Naive B cell (primary cell): ENCODE measurements at regions not wholly inside any gene's neighbourhood (a gene's known extent, or its start where the extent isn't known, plus 50 kb on each side); places are given as distances from the start of the nearest gene placed in this dataset.

Experiments
- ATAC-seq, 2 donors: fragments of 150-1000 bp; cut with Tn5 transposase; 2 replicates each; pipeline ENCODE4 v1.10.0; 2021; ENCODE audit warnings: low read depth in 2 of 2, mild to moderate bottlenecking in 2 of 2, moderate library complexity in 2 of 2
- DNase-seq: peaks from one replicate; pipeline ENCODE4 v3.0.0; 2022
- H3K27ac Mint-ChIP-seq, 6 donors: one replicate each; pipeline ENCODE4 v1.8.0; 2020 to 2022; ENCODE audit warnings: mild to moderate bottlenecking in 6 of 6, mixed read lengths in 6 of 6, moderate library complexity in 5 of 6, inconsistent platforms in 2 of 6
- H3K27me3 Mint-ChIP-seq, 3 donors: one replicate each; pipeline ENCODE4 v1.8.0; 2021 to 2022; ENCODE audit warnings: mixed read lengths in 3 of 3, mild to moderate bottlenecking in 1 of 3
- H3K36me3 Mint-ChIP-seq, 2 donors: one replicate each; pipeline ENCODE4 v1.8.0; 2020 to 2022; ENCODE audit warnings: mixed read lengths in 2 of 2, inconsistent platforms in 1 of 2, mild to moderate bottlenecking in 1 of 2
- H3K4me1 Mint-ChIP-seq, 3 donors: one replicate each; pipeline ENCODE4 v1.8.0; 2020 to 2022; ENCODE audit warnings: mixed read lengths in 3 of 3, inconsistent platforms in 1 of 3, mild to moderate bottlenecking in 1 of 3, moderate library complexity in 1 of 3
- H3K4me3 Mint-ChIP-seq, 8 donors: one replicate each; pipeline ENCODE4 v1.8.0; 2020 to 2022; ENCODE audit warnings: mild to moderate bottlenecking in 8 of 8, mixed read lengths in 8 of 8, moderate library complexity in 8 of 8, inconsistent platforms in 2 of 8
- H3K9me3 Mint-ChIP-seq, 7 donors: one replicate each; pipeline ENCODE4 v1.8.0; 2020 to 2022; ENCODE audit warnings: mixed read lengths in 7 of 7, mild to moderate bottlenecking in 5 of 7, inconsistent platforms in 2 of 7, moderate library complexity in 1 of 7

- H3K36me3 Mint-ChIP-seq, result no peaks in the 10 kb centered on the region
- H3K27ac Mint-ChIP-seq, result no peak overlapping the region
- H3K4me3 Mint-ChIP-seq, result no peak overlapping the region
- H3K9me3 Mint-ChIP-seq, result peaks cover 0 to 2% (median 0%) of the 10 kb centered on the region in 7 donors
- H3K4me1 Mint-ChIP-seq, result no peaks in the 10 kb centered on the region
- DNase-seq (no peak), ATAC-seq (no peak)
- peaks cover 0 to 16% (median 15%) of the 10 kb centered on the region in 3 donors for H3K27me3 Mint-ChIP-seq
Measured at GRCh38 chr3:115233021-115233420, 85.9 kb upstream of the ZBTB20 start.

DNA sequence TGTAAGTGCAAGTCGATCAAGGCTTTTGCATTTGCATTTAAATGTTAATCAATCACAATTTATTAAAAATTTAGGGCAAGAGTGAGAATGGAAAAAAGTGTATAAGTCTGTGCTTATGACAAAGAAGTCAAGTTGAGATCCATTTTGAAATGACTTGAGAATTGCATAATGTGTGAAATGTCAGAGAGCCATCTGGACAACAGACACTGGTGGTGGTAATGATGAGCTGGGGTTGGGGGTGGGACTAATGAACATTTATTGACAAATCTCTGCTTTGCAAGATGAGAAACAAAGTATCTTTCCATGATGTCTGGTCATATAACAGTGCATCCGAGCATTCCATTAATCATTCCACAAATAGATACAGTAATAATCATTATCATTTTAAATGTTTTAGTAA lies 89.4 kb upstream of the ZBTB20 start:
- no peaks in the 10 kb centered on the region for H3K4me1 Mint-ChIP-seq
- DNase-seq, result no peak
- no peak overlapping the region for H3K4me3 Mint-ChIP-seq
- ATAC-seq, result no peak
- no peaks in the 10 kb centered on the region for H3K9me3 Mint-ChIP-seq
- no peak overlapping the region for H3K27ac Mint-ChIP-seq
- H3K36me3 Mint-ChIP-seq, result no peaks in the 10 kb centered on the region
- peaks cover 0 to 14% (median 6%) of the 10 kb centered on the region in 3 donors for H3K27me3 Mint-ChIP-seq

- Mint-ChIP-seq H3K27ac (no peak overlapping the region), H3K9me3 (peaks cover 0 to 10% (median 0%) of the 10 kb centered on the region in 7 donors), H3K36me3 (peaks cover 0 to 8% of the 10 kb centered on the region in 2 donors), H3K27me3 (peaks cover 11 to 14% (median 12%) of the 10 kb centered on the region in 3 donors), H3K4me3 (no peak overlapping the region), H3K4me1 (no peaks in the 10 kb centered on the region)
- DNase-seq (no peak), ATAC-seq (no peak)
Measured at GRCh38 chr3:115239717-115240116, 92.6 kb upstream of the ZBTB20 start.

- no peak overlapping the region for H3K27ac Mint-ChIP-seq
- H3K36me3 Mint-ChIP-seq, result peaks cover 0 to 8% of the 10 kb centered on the region in 2 donors
- H3K4me3 Mint-ChIP-seq, result no peak overlapping the region
- no peak for ATAC-seq
- H3K9me3 Mint-ChIP-seq, result peaks cover 0 to 10% (median 0%) of the 10 kb centered on the region in 7 donors
- peaks cover 4 to 11% (median 7%) of the 10 kb centered on the region in 3 donors for H3K27me3 Mint-ChIP-seq
- no peak for DNase-seq
- H3K4me1 Mint-ChIP-seq, result no peaks in the 10 kb centered on the region
Measured at GRCh38 chr3:115244350-115244749, 97.3 kb upstream of the ZBTB20 start.

DNA sequence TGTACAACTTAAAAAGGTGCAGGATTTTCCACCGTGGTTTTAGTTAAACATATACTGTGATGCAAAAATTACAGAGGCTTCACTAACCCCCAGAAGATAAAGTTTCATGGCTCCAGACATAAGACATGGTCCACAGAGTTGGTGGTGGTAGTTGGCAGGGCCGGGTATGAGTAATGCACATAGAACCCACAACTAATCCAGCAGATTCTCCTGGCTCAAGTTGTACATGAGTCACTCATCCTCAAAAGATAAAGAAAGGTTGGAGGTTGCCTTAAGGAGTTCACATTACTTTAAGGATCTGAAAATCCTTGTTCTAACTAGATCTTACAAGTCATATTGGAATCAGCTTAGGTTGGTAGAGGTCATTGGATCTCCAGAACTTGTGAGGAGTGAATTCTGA lies 98.3 kb upstream of the ZBTB20 start:
- H3K4me3 Mint-ChIP-seq, result no peak overlapping the region
- no peaks in the 10 kb centered on the region for H3K4me1 Mint-ChIP-seq
- peaks cover 0 to 10% (median 0%) of the 10 kb centered on the region in 7 donors for H3K9me3 Mint-ChIP-seq
- no peak for ATAC-seq
- no peak overlapping the region for H3K27ac Mint-ChIP-seq
- DNase-seq, result no peak
- H3K36me3 Mint-ChIP-seq, result peaks cover 0 to 8% of the 10 kb centered on the region in 2 donors
- H3K27me3 Mint-ChIP-seq, result peaks cover 4 to 11% (median 7%) of the 10 kb centered on the region in 3 donors

GRCh38 chr3:115245899-115246298 lies 98.8 kb upstream of the ZBTB20 start:
- H3K27ac Mint-ChIP-seq, result no peak overlapping the region
- H3K4me3 Mint-ChIP-seq, result no peak overlapping the region
- ATAC-seq, result no peak
- no peaks in the 10 kb centered on the region for H3K4me1 Mint-ChIP-seq
- peaks cover 2 to 11% (median 7%) of the 10 kb centered on the region in 3 donors for H3K27me3 Mint-ChIP-seq
- peaks cover 0 to 10% (median 0%) of the 10 kb centered on the region in 7 donors for H3K9me3 Mint-ChIP-seq
- no peak for DNase-seq
- H3K36me3 Mint-ChIP-seq, result peaks cover 0 to 8% of the 10 kb centered on the region in 2 donors

GRCh38 chr3:115246461-115247020 lies 99.5 kb upstream of the ZBTB20 start:
- DNase-seq, result no peak
- H3K36me3 Mint-ChIP-seq, result peaks cover 0 to 8% of the 10 kb centered on the region in 2 donors
- H3K27ac Mint-ChIP-seq, result no peak overlapping the region
- no peak overlapping the region for H3K4me3 Mint-ChIP-seq
- H3K27me3 Mint-ChIP-seq, result peaks cover 0 to 11% (median 7%) of the 10 kb centered on the region in 3 donors
- H3K9me3 Mint-ChIP-seq, result peaks cover 0 to 10% (median 0%) of the 10 kb centered on the region in 7 donors
- ATAC-seq, result no peak
- no peaks in the 10 kb centered on the region for H3K4me1 Mint-ChIP-seq

GRCh38 chr3:115248274-115248673 lies 101.2 kb upstream of the ZBTB20 start:
- H3K4me3 Mint-ChIP-seq, result no peak overlapping the region
- H3K27me3 Mint-ChIP-seq, result peaks cover 0 to 4% (median 2%) of the 10 kb centered on the region in 3 donors
- H3K27ac Mint-ChIP-seq, result no peak overlapping the region
- no peaks in the 10 kb centered on the region for H3K4me1 Mint-ChIP-seq
- no peak for ATAC-seq
- H3K36me3 Mint-ChIP-seq, result peaks cover 0 to 4% of the 10 kb centered on the region in 2 donors
- H3K9me3 Mint-ChIP-seq, result peaks cover 0 to 5% (median 0%) of the 10 kb centered on the region in 7 donors
- DNase-seq, result no peak

GRCh38 chr3:115251509-115251908 lies 104.4 kb upstream of the ZBTB20 start:
- Mint-ChIP-seq H3K27ac (no peak overlapping the region), H3K27me3 (peaks cover 8 to 13% (median 9%) of the 10 kb centered on the region in 3 donors), H3K4me1 (no peaks in the 10 kb centered on the region), H3K36me3 (no peaks in the 10 kb centered on the region), H3K4me3 (no peak overlapping the region), H3K9me3 (peaks cover 0 to 13% (median 3%) of the 10 kb centered on the region in 7 donors)
- ATAC-seq (no peak), DNase-seq (no peak)

DNA sequence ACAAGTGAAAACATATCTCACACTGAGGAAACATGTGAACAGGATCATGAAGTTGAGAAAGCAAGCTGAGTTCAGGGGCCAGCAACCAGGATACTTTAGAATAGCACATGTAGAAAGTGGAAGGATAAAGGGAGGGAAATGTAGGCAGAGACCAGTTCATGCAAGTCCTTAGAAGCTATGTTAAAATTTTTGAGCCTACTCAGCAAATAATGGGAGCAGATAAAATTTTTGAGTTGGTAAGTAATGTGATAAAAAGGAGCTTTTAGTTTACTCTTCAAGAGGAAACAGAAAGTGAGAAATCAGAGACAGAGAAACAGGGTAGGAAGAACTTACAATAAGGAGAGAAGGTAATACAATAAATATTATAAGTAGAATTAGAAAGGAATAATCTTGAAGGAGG lies 105.6 kb upstream of the ZBTB20 start:
- H3K9me3 Mint-ChIP-seq, result peaks cover 0 to 13% (median 7%) of the 10 kb centered on the region in 7 donors
- no peak overlapping the region for H3K4me3 Mint-ChIP-seq
- DNase-seq (no peak), ATAC-seq (no peak)
- no peak overlapping the region for H3K27ac Mint-ChIP-seq
- no peaks in the 10 kb centered on the region for H3K36me3 Mint-ChIP-seq
- H3K4me1 Mint-ChIP-seq, result no peaks in the 10 kb centered on the region
- peaks cover 8 to 13% (median 9%) of the 10 kb centered on the region in 3 donors for H3K27me3 Mint-ChIP-seq

DNA sequence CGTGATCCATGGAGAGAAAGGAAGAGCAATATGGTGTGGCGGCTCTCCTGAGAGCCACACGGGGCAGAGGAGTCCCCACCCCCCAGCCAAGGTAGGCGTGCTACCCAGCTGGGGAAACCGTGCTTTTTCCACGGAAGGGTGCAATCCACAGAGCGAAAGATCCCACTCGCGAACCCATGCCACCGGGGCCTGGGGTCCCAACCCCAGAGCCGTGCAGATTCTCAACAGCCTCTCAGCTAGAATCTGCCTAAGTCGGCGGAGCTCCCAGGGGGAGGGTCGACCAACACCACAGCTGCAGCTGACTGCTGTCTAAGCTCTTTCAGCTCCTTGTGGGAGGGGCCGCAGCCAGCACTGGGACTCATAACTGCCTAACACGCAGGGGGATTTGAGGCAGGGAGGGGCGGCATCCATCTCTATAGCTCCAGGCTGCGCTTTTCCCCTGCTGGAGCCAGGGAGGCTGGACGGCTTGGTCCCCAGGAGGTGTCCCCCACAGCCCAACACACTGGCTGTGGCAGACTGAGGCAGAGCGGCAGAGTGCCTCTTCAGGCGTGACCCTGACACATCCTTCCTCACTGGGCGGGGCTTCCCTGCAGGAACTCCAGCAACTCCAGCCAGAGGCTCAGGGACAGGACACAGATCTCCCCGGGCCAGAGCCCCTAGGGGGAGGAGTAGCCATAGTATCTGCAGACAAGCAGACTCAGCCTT lies 107.6 kb upstream of the ZBTB20 start:
- H3K27ac Mint-ChIP-seq, result no peak overlapping the region
- peaks cover 0 to 14% (median 10%) of the 10 kb centered on the region in 7 donors for H3K9me3 Mint-ChIP-seq
- ATAC-seq, result no peak

DNA sequence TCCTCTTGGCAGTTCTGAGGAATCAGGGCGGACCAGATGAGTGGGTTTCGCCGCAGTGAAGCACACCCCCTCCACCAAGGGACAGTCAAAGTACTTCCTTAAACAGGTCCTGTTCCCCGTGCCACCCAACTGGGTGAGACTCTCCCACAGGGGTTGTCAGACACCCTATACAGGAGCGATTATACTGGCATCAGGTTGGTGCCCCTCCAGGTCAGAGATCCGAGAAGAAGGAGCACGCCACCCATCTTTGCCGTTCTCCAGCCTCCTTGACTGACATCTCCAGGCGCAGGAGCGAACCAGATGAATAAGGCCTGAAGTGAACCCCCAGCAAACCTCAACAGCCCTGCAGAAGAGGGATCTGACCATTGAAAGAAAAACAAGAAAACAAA lies 108.1 kb upstream of the ZBTB20 start:
- DNase-seq, result no peak
- Mint-ChIP-seq H3K36me3 (no peaks in the 10 kb centered on the region), H3K4me3 (no peak overlapping the region), H3K27ac (no peak overlapping the region), H3K9me3 (peaks cover 0 to 14% (median 10%) of the 10 kb centered on the region in 7 donors), H3K27me3 (peaks cover 8 to 13% (median 9%) of the 10 kb centered on the region in 3 donors), H3K4me1 (no peaks in the 10 kb centered on the region)
- no peak for ATAC-seq

More for the DNA sequence above, 107.6 kb upstream of the ZBTB20 start:
- Mint-ChIP-seq H3K4me3 (no peak overlapping the region), H3K27me3 (peaks cover 8 to 13% (median 9%) of the 10 kb centered on the region in 3 donors), H3K4me1 (no peaks in the 10 kb centered on the region), H3K36me3 (no peaks in the 10 kb centered on the region)
- no peak for DNase-seq

DNA sequence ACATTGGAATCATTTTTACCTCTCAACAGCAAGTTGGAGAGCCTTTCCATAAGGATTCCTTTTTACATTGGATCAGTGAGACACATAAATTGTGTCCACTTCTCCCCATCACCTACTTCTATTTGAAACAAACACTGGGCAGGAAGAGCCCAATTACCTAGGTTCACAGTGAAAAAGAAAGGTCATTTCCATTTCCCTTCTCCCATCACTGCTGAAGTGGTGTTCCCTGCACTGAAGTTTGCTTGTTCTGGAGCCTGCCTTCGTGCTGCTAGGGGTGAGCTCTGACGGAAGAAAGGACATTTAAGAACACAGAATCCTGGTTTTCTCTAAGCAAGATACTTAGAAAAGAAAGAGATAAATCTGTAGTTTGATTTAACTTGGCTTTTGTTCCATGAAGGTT lies 123.8 kb upstream of the ZBTB20 start:
- peaks cover 0 to 8% (median 0%) of the 10 kb centered on the region in 7 donors for H3K9me3 Mint-ChIP-seq
- no peaks in the 10 kb centered on the region for H3K36me3 Mint-ChIP-seq
- peaks cover 0 to 9% (median 0%) of the 10 kb centered on the region in 3 donors for H3K27me3 Mint-ChIP-seq
- no peaks in the 10 kb centered on the region for H3K4me1 Mint-ChIP-seq
- no peak for DNase-seq
- no peak overlapping the region for H3K27ac Mint-ChIP-seq
- no peak for ATAC-seq
- H3K4me3 Mint-ChIP-seq, result no peak overlapping the region
